CD14-positive monocyte (primary cell): ENCODE measurements at regions not wholly inside any gene's neighbourhood (a gene's known extent, or its start where the extent isn't known, plus 50 kb on each side); places are given as distances from the start of the nearest gene placed in this dataset.

Source experiments
- DNase-seq, 3 donors: peaks; one replicate each; pipeline ENCODE4 v3.0.0-alpha.2; 2011 to 2022
- H2AFZ ChIP-seq: 2 replicates; pipeline ENCODE4 v1.6.0; 2012; ENCODE audit warnings: mild to moderate bottlenecking, low read depth, low read length, inconsistent platforms; ENCODE audit not compliant: insufficient read depth, poor library complexity, severe bottlenecking
- H3K27ac ChIP-seq, 2 donors: 1 replicate in 1 of 2; 2 replicates in 1 of 2; pipeline ENCODE4 v1.5.1; 2012 to 2013; ENCODE audit warnings: low read length in 2 of 2, control low read depth in 1 of 2, inconsistent platforms in 1 of 2, low read depth in 1 of 2, mild to moderate bottlenecking in 1 of 2
- H3K27me3 ChIP-seq, 2 donors: one replicate each; pipeline versions ENCODE4 v1.6.0 to v1.6.1; 2011 to 2013; ENCODE audit warnings: low read length in 2 of 2; ENCODE audit not compliant: control insufficient read depth in 2 of 2, insufficient read depth in 2 of 2
- H3K36me3 ChIP-seq, 2 donors: replicated peaks in 1 of 2; 1 replicate in 1 of 2; 2 replicates in 1 of 2; pipeline versions ENCODE4 v1.5.1 to v1.6.1; 2012 to 2013; ENCODE audit warnings: low read length in 2 of 2, control low read depth in 1 of 2, inconsistent platforms in 1 of 2, mild to moderate bottlenecking in 1 of 2; ENCODE audit not compliant: insufficient read depth in 2 of 2, control insufficient read depth in 1 of 2
- H3K4me1 ChIP-seq, 2 donors: 1 replicate in 1 of 2; 2 replicates in 1 of 2; pipeline versions ENCODE4 v1.5.1 to v1.6.1; 2012 to 2013; ENCODE audit warnings: low read length in 2 of 2, control low read depth in 1 of 2, inconsistent platforms in 1 of 2, mild to moderate bottlenecking in 1 of 2, moderate library complexity in 1 of 2; ENCODE audit not compliant: insufficient read depth in 2 of 2, control insufficient read depth in 1 of 2
- H3K4me2 ChIP-seq: replicated peaks from 2 replicates; pipeline ENCODE3; 2012; ENCODE audit warnings: low read length, moderate library complexity, mild to moderate bottlenecking; ENCODE audit not compliant: poor library complexity, severe bottlenecking; ENCODE audit errors: extremely low read depth
- H3K4me3 ChIP-seq, 3 experiments: fragments of 200-600 bp in 1 of 3; sonication (generic) in 1 of 3; replicated peaks in 1 of 3; 1 replicate in 2 of 3; 2 replicates in 1 of 3; pipeline ENCODE4 v1.5.1; 2011 to 2013; ENCODE audit warnings: low read length in 3 of 3, mild to moderate bottlenecking in 3 of 3, control low read depth in 2 of 3, low read depth in 2 of 3, inconsistent platforms in 1 of 3, moderate library complexity in 1 of 3
- H3K79me2 ChIP-seq: 2 replicates; pipeline ENCODE4 v1.6.0; 2012; ENCODE audit warnings: mild to moderate bottlenecking, control low read depth, inconsistent platforms, low read length, moderate library complexity; ENCODE audit not compliant: insufficient read depth
- H3K9ac ChIP-seq: 2 replicates; pipeline ENCODE4 v1.6.0; 2017; ENCODE audit warnings: low read length, mild to moderate bottlenecking; ENCODE audit not compliant: insufficient read depth, poor library complexity, severe bottlenecking
- H3K9me3 ChIP-seq, 2 donors: replicated peaks in 1 of 2; 1 replicate in 1 of 2; 2 replicates in 1 of 2; pipeline versions ENCODE4 v1.5.1 to v1.6.1; 2012 to 2013; ENCODE audit warnings: low read length in 2 of 2, control low read depth in 1 of 2; ENCODE audit not compliant: control insufficient read depth in 1 of 2, insufficient read depth in 1 of 2
- H4K20me1 ChIP-seq: 2 replicates; pipeline ENCODE4 v1.6.0; 2012; ENCODE audit warnings: mild to moderate bottlenecking, low read length, control low read depth, moderate library complexity; ENCODE audit not compliant: insufficient read depth
- H3K27ac Mint-ChIP-seq, 7 donors: one replicate each; pipeline ENCODE4 v1.8.0; 2020; ENCODE audit warnings: mild to moderate bottlenecking in 7 of 7, mixed read lengths in 7 of 7, moderate library complexity in 6 of 7, inconsistent platforms in 2 of 7
- H3K27me3 Mint-ChIP-seq, 3 donors: one replicate each; pipeline ENCODE4 v1.8.0; 2021 to 2022; ENCODE audit warnings: low read depth in 3 of 3, mild to moderate bottlenecking in 3 of 3, mixed read lengths in 3 of 3, moderate library complexity in 3 of 3, inconsistent platforms in 1 of 3
- H3K36me3 Mint-ChIP-seq, 2 donors: one replicate each; pipeline ENCODE4 v1.8.0; 2020; ENCODE audit warnings: mixed read lengths in 2 of 2, inconsistent platforms in 1 of 2, mild to moderate bottlenecking in 1 of 2
- H3K4me1 Mint-ChIP-seq: one replicate; pipeline ENCODE4 v1.8.0; 2020; ENCODE audit warnings: mild to moderate bottlenecking, mixed read lengths
- H3K4me3 Mint-ChIP-seq, 2 donors: one replicate each; pipeline ENCODE4 v1.8.0; 2020; ENCODE audit warnings: mild to moderate bottlenecking in 2 of 2, mixed read lengths in 2 of 2, moderate library complexity in 1 of 2
- H3K9me3 Mint-ChIP-seq, 7 donors: one replicate each; pipeline ENCODE4 v1.8.0; 2020 to 2022; ENCODE audit warnings: mixed read lengths in 7 of 7, mild to moderate bottlenecking in 6 of 7, moderate library complexity in 6 of 7, inconsistent platforms in 2 of 7
- WGBS: methylation state at CpG from one replicate; pipeline ENCODE4 v1.1.5; 2013; ENCODE audit warnings: missing lambda C conversion rate; ENCODE audit not compliant: insufficient coverage; 5-methylcytosine and 5-hydroxymethylcytosine counted together
- intact Hi-C, 2 donors: fragments of 100-400 bp; cut with micrococcal nuclease; formaldehyde crosslinking; loops; one replicate each; pipeline versions ENCODE4 v1.15.0 to v1.15.1; 2023
- TF ChIP-seq, protein P1 (sequence below): fragments of 200-600 bp; IDR thresholded peaks from one replicate; pipeline ENCODE4 v1.8.0; 2022; ENCODE audit warnings: antibody characterized with exemption, mild to moderate bottlenecking

DNA sequence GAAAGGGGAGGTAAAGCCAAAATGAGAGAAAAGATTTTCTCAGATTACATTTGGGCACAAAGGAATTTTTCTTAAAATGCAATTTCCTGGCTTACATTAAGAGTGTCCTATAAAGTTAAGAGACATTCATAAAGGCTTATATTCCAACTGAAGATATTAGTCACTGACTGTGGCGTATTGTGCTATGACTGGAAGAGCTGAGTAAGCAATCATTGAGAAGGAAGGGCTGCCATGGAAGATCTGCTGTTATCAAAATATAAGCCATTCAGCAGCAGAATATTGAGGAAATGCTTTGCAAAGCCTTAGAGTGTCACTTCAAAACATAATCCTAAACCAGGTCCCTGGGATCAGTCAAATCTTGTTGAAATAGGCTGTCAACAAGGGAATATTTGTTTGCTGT, 593.9 kb downstream of the TUSC7 start:
- Histone ChIP-seq H3K9me3 (no peaks in the 10 kb centered on the region), H3K27me3 (no peaks in the 10 kb centered on the region), H3K4me3 (no peak overlapping the region), H3K27ac (no peak overlapping the region), H3K36me3 (no peaks in the 10 kb centered on the region), H3K9ac (no peak overlapping the region), H3K4me2 (no peak overlapping the region), H3K4me1 (no peaks in the 10 kb centered on the region), H2AFZ (no peak overlapping the region), H4K20me1 (no peaks in the 10 kb centered on the region), H3K79me2 (no peaks in the 10 kb centered on the region)
- DNase-seq, result no peak
- no peaks in the 10 kb centered on the region for H3K4me1 Mint-ChIP-seq
- TF ChIP-seq, protein P1, sequence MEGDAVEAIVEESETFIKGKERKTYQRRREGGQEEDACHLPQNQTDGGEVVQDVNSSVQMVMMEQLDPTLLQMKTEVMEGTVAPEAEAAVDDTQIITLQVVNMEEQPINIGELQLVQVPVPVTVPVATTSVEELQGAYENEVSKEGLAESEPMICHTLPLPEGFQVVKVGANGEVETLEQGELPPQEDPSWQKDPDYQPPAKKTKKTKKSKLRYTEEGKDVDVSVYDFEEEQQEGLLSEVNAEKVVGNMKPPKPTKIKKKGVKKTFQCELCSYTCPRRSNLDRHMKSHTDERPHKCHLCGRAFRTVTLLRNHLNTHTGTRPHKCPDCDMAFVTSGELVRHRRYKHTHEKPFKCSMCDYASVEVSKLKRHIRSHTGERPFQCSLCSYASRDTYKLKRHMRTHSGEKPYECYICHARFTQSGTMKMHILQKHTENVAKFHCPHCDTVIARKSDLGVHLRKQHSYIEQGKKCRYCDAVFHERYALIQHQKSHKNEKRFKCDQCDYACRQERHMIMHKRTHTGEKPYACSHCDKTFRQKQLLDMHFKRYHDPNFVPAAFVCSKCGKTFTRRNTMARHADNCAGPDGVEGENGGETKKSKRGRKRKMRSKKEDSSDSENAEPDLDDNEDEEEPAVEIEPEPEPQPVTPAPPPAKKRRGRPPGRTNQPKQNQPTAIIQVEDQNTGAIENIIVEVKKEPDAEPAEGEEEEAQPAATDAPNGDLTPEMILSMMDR, result no peak
- H3K36me3 Mint-ChIP-seq, result no peaks in the 10 kb centered on the region
- peaks cover 0 to 1% (median 0%) of the 10 kb centered on the region in 7 donors for H3K9me3 Mint-ChIP-seq
- no peak overlapping the region for H3K27ac Mint-ChIP-seq
- H3K4me3 Mint-ChIP-seq, result no peak overlapping the region
- peaks cover 0 to 3% (median 1%) of the 10 kb centered on the region in 3 donors for H3K27me3 Mint-ChIP-seq
- intact Hi-C loops, result no loop called here
- no CpG with 5 or more reads among the region's 1 CpG for WGBS

DNA sequence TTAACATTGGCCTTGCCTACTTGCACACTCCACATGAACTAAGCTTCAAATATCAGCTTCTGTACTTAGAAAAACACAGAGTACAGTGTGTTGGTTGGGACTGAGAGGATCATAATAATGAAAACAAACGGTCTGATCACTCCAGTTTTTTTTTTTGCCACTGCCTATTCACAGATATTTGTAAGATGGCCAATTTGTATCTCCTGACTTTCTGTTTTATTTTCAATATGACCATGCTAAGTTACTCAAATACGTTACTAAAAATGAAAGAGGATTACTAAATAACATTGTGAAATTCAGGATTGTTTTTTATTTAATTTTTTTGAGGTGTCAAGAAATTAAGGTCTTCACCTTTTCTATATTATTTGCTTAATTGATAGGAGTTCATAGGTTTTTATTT, 595.1 kb downstream of the TUSC7 start:
- H3K4me3 Mint-ChIP-seq, result no peak overlapping the region
- H3K27me3 Mint-ChIP-seq, result peaks cover 0 to 1% (median 0%) of the 10 kb centered on the region in 3 donors
- H3K27ac ChIP-seq, result no peak overlapping the region
- no peaks in the 10 kb centered on the region for H3K36me3 ChIP-seq
- no peak overlapping the region for H3K27ac Mint-ChIP-seq
- no peaks in the 10 kb centered on the region for H3K27me3 ChIP-seq
- H3K9me3 Mint-ChIP-seq, result peaks cover 0 to 3% (median 0%) of the 10 kb centered on the region in 7 donors
- intact Hi-C loops, result no loop called here
- H3K4me2 ChIP-seq, result no peak overlapping the region
- no peak overlapping the region for H3K4me3 ChIP-seq
- H4K20me1 ChIP-seq, result no peaks in the 10 kb centered on the region
- H3K9me3 ChIP-seq, result no peaks in the 10 kb centered on the region
- H2AFZ ChIP-seq, result no peak overlapping the region
- WGBS, result no CpG with 5 or more reads among the region's 2 CpGs
- H3K4me1 Mint-ChIP-seq, result no peaks in the 10 kb centered on the region
- DNase-seq, result no peak
- TF ChIP-seq, protein P1, result no peak
- H3K79me2 ChIP-seq, result no peaks in the 10 kb centered on the region
- no peaks in the 10 kb centered on the region for H3K4me1 ChIP-seq
- no peak overlapping the region for H3K9ac ChIP-seq
- no peaks in the 10 kb centered on the region for H3K36me3 Mint-ChIP-seq
